ENCODE measurements at regions not wholly inside any gene's neighbourhood (a gene's known extent, or its start where the extent isn't known, plus 50 kb on each side); places are given as distances from the start of the nearest gene placed in this dataset.

GRCh38 chr22:22082229-22082835 is 99.7 kb upstream of the TOP3B start:
- Histone ChIP-seq H3K4me3 (ENCODE audit: low read depth, low read length) (no peak overlapping the region), H3K36me3 (no peaks in the 10 kb centered on the region), H3K9me3 (no peaks in the 10 kb centered on the region), H3K4me1 (no peaks in the 10 kb centered on the region), H3K27me3 (peaks cover 8% of the 10 kb centered on the region)
- TF ChIP-seq CTCF (IDR thresholded peaks at IDR 0.05; ENCODE audit: low read depth, low read length): no peak
- no peak for DNase-seq

GRCh38 chr22:22080270-22080669 is 97.7 kb upstream of the TOP3B start:
- Histone ChIP-seq H3K36me3 (no peaks in the 10 kb centered on the region), H3K9me3 (no peaks in the 10 kb centered on the region), H3K4me1 (no peaks in the 10 kb centered on the region), H3K27me3 (peaks cover 8% of the 10 kb centered on the region), H3K4me3 (ENCODE audit: low read depth, low read length) (no peak overlapping the region)
- no peak for DNase-seq
- no peak for TF ChIP-seq CTCF (IDR thresholded peaks at IDR 0.05; ENCODE audit: low read depth, low read length)

GRCh38 chr22:22079404-22080148 is 97.0 kb upstream of the TOP3B start:
- no peak for TF ChIP-seq CTCF (IDR thresholded peaks at IDR 0.05; ENCODE audit: low read depth, low read length)
- Histone ChIP-seq H3K4me1 (no peaks in the 10 kb centered on the region), H3K36me3 (no peaks in the 10 kb centered on the region), H3K27me3 (peaks cover 8% of the 10 kb centered on the region), H3K9me3 (no peaks in the 10 kb centered on the region), H3K4me3 (ENCODE audit: low read depth, low read length) (no peak overlapping the region)
- DNase-seq: no peak

- no peak for TF ChIP-seq CTCF (IDR thresholded peaks at IDR 0.05; ENCODE audit: low read depth, low read length)
These were observed 95.7 kb upstream of the TOP3B start for GRCh38 chr22:22078329-22078728.

GRCh38 chr22:22076932-22077703 is 94.5 kb upstream of the TOP3B start:
- no peak for TF ChIP-seq CTCF (IDR thresholded peaks at IDR 0.05; ENCODE audit: low read depth, low read length)
- no peak for DNase-seq
- Histone ChIP-seq H3K36me3 (no peaks in the 10 kb centered on the region), H3K9me3 (no peaks in the 10 kb centered on the region), H3K4me3 (ENCODE audit: low read depth, low read length) (no peak overlapping the region), H3K4me1 (no peaks in the 10 kb centered on the region), H3K27me3 (peaks cover 11% of the 10 kb centered on the region)

More at GRCh38 chr22:22078329-22078728, 95.7 kb upstream of the TOP3B start:
- DNase-seq: no peak
- Histone ChIP-seq H3K27me3 (peaks cover 8% of the 10 kb centered on the region), H3K4me1 (no peaks in the 10 kb centered on the region), H3K4me3 (ENCODE audit: low read depth, low read length) (no peak overlapping the region), H3K9me3 (no peaks in the 10 kb centered on the region), H3K36me3 (no peaks in the 10 kb centered on the region)

All from BE2C (cell line).